ENCODE measurements at regions not wholly inside any gene's neighbourhood (a gene's known extent, or its start where the extent isn't known, plus 50 kb on each side); places are given as distances from the start of the nearest gene placed in this dataset.

- TF ChIP-seq CTCF (IDR thresholded peaks at IDR 0.05) (no peak), SIN3A (IDR thresholded peaks at IDR 0.05; ENCODE audit: borderline replicate concordance, insufficient read depth, low read depth, low read length) (no peak)
- TF ChIP-seq, protein P1, sequence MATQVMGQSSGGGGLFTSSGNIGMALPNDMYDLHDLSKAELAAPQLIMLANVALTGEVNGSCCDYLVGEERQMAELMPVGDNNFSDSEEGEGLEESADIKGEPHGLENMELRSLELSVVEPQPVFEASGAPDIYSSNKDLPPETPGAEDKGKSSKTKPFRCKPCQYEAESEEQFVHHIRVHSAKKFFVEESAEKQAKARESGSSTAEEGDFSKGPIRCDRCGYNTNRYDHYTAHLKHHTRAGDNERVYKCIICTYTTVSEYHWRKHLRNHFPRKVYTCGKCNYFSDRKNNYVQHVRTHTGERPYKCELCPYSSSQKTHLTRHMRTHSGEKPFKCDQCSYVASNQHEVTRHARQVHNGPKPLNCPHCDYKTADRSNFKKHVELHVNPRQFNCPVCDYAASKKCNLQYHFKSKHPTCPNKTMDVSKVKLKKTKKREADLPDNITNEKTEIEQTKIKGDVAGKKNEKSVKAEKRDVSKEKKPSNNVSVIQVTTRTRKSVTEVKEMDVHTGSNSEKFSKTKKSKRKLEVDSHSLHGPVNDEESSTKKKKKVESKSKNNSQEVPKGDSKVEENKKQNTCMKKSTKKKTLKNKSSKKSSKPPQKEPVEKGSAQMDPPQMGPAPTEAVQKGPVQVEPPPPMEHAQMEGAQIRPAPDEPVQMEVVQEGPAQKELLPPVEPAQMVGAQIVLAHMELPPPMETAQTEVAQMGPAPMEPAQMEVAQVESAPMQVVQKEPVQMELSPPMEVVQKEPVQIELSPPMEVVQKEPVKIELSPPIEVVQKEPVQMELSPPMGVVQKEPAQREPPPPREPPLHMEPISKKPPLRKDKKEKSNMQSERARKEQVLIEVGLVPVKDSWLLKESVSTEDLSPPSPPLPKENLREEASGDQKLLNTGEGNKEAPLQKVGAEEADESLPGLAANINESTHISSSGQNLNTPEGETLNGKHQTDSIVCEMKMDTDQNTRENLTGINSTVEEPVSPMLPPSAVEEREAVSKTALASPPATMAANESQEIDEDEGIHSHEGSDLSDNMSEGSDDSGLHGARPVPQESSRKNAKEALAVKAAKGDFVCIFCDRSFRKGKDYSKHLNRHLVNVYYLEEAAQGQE (IDR thresholded peaks at IDR 0.05; ENCODE audit: insufficient read depth in 1 of 2, low read depth in 2 of 2, low read length in 1 of 2), result no peak
Measured at GRCh38 chr6:102832021-102832420, 1438.5 kb downstream of the GRIK2 start.

All from Panc1 (cell line).